ENCODE measurements at regions not wholly inside any gene's neighbourhood (a gene's known extent, or its start where the extent isn't known, plus 50 kb on each side); places are given as distances from the start of the nearest gene placed in this dataset.
"Not testable (repeated sequence)": the region's sequence is repeated elsewhere in the genome, so short reads cannot be mapped to it uniquely, and the experiment has no call there.

GRCh38 chr12:83559650-83560049, 872.9 kb downstream of the TMTC2 start:
- WGBS, 2 donors (ENCODE audit: low coverage in 1 of 2), result 75 to 79% methylated on average over 1 of the region's 1 CpG
- Histone ChIP-seq H3K4me1 (no peaks in the 10 kb centered on the region), H3K27ac (no peak overlapping the region), H3K9me3 (no peaks in the 10 kb centered on the region), H3K36me3 (no peaks in the 10 kb centered on the region), H3K27me3 (no peaks in the 10 kb centered on the region), H3K4me3 (no peak overlapping the region)
- TF ChIP-seq EP300 (IDR thresholded peaks at IDR 0.05; ENCODE audit: low read depth) (no peak), CTCF (IDR thresholded peaks at IDR 0.05) (no peak), POLR2AphosphoS5 (IDR thresholded peaks at IDR 0.05) (no peak), POLR2A (IDR thresholded peaks at IDR 0.05) (no peak)
- in situ Hi-C loops (cut with MboI; ENCODE audit: low pct_ligation_motif_present in 1 of 4, low pct_unique_long_range_greater_than_20kb in 1 of 4, low sequenced_read_pairs in 3 of 4), result no loop called here
- intact Hi-C loops (cut with DNase I; ENCODE audit: low total_unique reads), result no loop called here
- no peak for DNase-seq

- DNase-seq; H3K27me3 ChIP-seq; H3K27ac ChIP-seq; H3K36me3 ChIP-seq; H3K9me3 ChIP-seq; in situ Hi-C loops (cut with MboI; ENCODE audit: low pct_ligation_motif_present in 1 of 4, low pct_unique_long_range_greater_than_20kb in 1 of 4, low sequenced_read_pairs in 3 of 4); intact Hi-C loops (cut with DNase I; ENCODE audit: low total_unique reads); H3K4me1 ChIP-seq; H3K4me3 ChIP-seq: not testable (repeated sequence)
- WGBS, 2 donors (ENCODE audit: low coverage in 1 of 2), result 79% methylated on average over 7 of the region's 7 CpGs; no CpG with 5 or more reads in 1 of the 2 donors
These were observed 869.3 kb downstream of the TMTC2 start for GRCh38 chr12:83556040-83556439.

- TF ChIP-seq CTCF (IDR thresholded peaks at IDR 0.05) (no peak), EP300 (IDR thresholded peaks at IDR 0.05; ENCODE audit: low read depth) (no peak), POLR2A (IDR thresholded peaks at IDR 0.05) (no peak), POLR2AphosphoS5 (IDR thresholded peaks at IDR 0.05) (no peak)
- Histone ChIP-seq H3K4me3 (no peak overlapping the region), H3K9me3 (no peaks in the 10 kb centered on the region), H3K27ac (no peak overlapping the region), H3K36me3 (no peaks in the 10 kb centered on the region), H3K27me3 (no peaks in the 10 kb centered on the region), H3K4me1 (no peaks in the 10 kb centered on the region)
- intact Hi-C loops (cut with DNase I; ENCODE audit: low total_unique reads) (no loop called here), in situ Hi-C loops (cut with MboI; ENCODE audit: low pct_ligation_motif_present in 1 of 4, low pct_unique_long_range_greater_than_20kb in 1 of 4, low sequenced_read_pairs in 3 of 4) (no loop called here)
- no peak for DNase-seq
These were observed 854.7 kb downstream of the TMTC2 start for GRCh38 chr12:83541446-83541845.

- no peak for DNase-seq
- H3K4me1 ChIP-seq, result no peaks in the 10 kb centered on the region
- no peak overlapping the region for H3K4me3 ChIP-seq
- H3K36me3 ChIP-seq, result no peaks in the 10 kb centered on the region
- 35 to 48% methylated on average over 3 of the region's 3 CpGs for WGBS, 2 donors (ENCODE audit: low coverage in 1 of 2)
- H3K27ac ChIP-seq, result no peak overlapping the region
- no peaks in the 10 kb centered on the region for H3K9me3 ChIP-seq
- no peak for TF ChIP-seq EP300 (IDR thresholded peaks at IDR 0.05; ENCODE audit: low read depth)
- intact Hi-C loops (cut with DNase I; ENCODE audit: low total_unique reads), result no loop called here
- in situ Hi-C loops (cut with MboI; ENCODE audit: low pct_ligation_motif_present in 1 of 4, low pct_unique_long_range_greater_than_20kb in 1 of 4, low sequenced_read_pairs in 3 of 4), result no loop called here
- no peaks in the 10 kb centered on the region for H3K27me3 ChIP-seq
These were observed 851.8 kb downstream of the TMTC2 start for GRCh38 chr12:83538361-83538965.

GRCh38 chr12:83537428-83538053, 850.8 kb downstream of the TMTC2 start:
- H3K4me3 ChIP-seq, result no peak overlapping the region
- H3K9me3 ChIP-seq, result no peaks in the 10 kb centered on the region
- TF ChIP-seq EP300 (IDR thresholded peaks at IDR 0.05; ENCODE audit: low read depth) (no peak), POLR2AphosphoS5 (IDR thresholded peaks at IDR 0.05) (no peak), CTCF (IDR thresholded peaks at IDR 0.05) (no peak), POLR2A (IDR thresholded peaks at IDR 0.05) (no peak)
- no peak overlapping the region for H3K27ac ChIP-seq
- H3K36me3 ChIP-seq, result no peaks in the 10 kb centered on the region
- intact Hi-C loops (cut with DNase I; ENCODE audit: low total_unique reads), result no loop called here
- WGBS, 2 donors (ENCODE audit: low coverage in 1 of 2), result 38 to 46% methylated on average over 1 to 4 of the region's 4 CpGs
- no peaks in the 10 kb centered on the region for H3K4me1 ChIP-seq
- H3K27me3 ChIP-seq, result no peaks in the 10 kb centered on the region
- in situ Hi-C loops (cut with MboI; ENCODE audit: low pct_ligation_motif_present in 1 of 4, low pct_unique_long_range_greater_than_20kb in 1 of 4, low sequenced_read_pairs in 3 of 4), result no loop called here
- no peak for DNase-seq
